ENCODE measurements at regions not wholly inside any gene's neighbourhood (a gene's known extent, or its start where the extent isn't known, plus 50 kb on each side); places are given as distances from the start of the nearest gene placed in this dataset.

DNA sequence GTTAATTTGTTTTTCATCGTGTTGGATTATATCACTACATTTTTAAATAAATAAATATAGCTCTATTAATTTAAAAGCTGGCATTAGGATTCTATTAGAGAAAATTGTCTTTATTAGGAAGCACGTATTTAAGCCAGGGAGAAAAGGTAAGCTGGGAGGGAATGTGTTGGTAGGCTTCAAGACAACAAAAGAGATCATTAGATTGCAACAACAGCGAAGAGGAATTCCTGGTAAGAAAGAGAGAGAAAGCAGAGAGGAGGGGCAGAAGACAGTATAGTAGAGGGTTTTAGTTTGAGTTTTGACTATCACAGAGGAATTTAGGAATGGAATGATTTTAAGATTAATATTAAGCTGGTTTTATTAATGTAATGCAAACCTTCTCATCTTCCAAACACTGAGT lies 613.6 kb upstream of the USP15 start:
- Histone ChIP-seq H3K27me3 (ENCODE audit: insufficient read depth, low read length) (no peaks in the 10 kb centered on the region), H4K91ac (ENCODE audit: low read depth, low read length) (no peak overlapping the region), H3K9me3 (ENCODE audit: insufficient read depth, low read depth, low read length) (no peaks in the 10 kb centered on the region), H3K4ac (ENCODE audit: low read depth, low read length) (no peak overlapping the region), H3K79me1 (ENCODE audit: low read length) (no peaks in the 10 kb centered on the region), H3K23ac (ENCODE audit: low read length) (no peak overlapping the region), H3K18ac (ENCODE audit: low read length) (no peak overlapping the region), H2BK120ac (ENCODE audit: insufficient read depth, low read length, poor library complexity) (no peak overlapping the region), H3K79me2 (ENCODE audit: control insufficient read depth, insufficient read depth, low read length, poor library complexity) (no peaks in the 10 kb centered on the region), H3K14ac (ENCODE audit: low read length) (no peak overlapping the region), H4K8ac (ENCODE audit: low read depth, low read length) (no peak overlapping the region), H2AFZ (ENCODE audit: insufficient read depth, low read length, poor library complexity) (no peak overlapping the region), H2BK5ac (ENCODE audit: low read depth, low read length, poor library complexity) (no peak overlapping the region), H3K27ac (ENCODE audit: low read depth, low read length) (no peak overlapping the region), H4K12ac (ENCODE audit: low read depth, low read length) (no peak overlapping the region), H2AK5ac (ENCODE audit: low read length) (no peak overlapping the region), H3K36me3 (ENCODE audit: control insufficient read depth in 1 of 2, insufficient read depth in 2 of 2, low read length in 2 of 2) (no peaks in the 10 kb centered on the region), H3K4me3 (ENCODE audit: low read depth, low read length) (no peak overlapping the region), H2BK12ac (ENCODE audit: low read length) (no peak overlapping the region), H3K4me1 (ENCODE audit: control insufficient read depth in 1 of 2, insufficient read depth in 2 of 2, low read length in 2 of 2) (no peaks in the 10 kb centered on the region), H3K4me2 (ENCODE audit: low read length) (no peak overlapping the region), H3K9ac (ENCODE audit: low read length) (no peak overlapping the region)
- no CpG with 5 or more reads among the region's 3 CpGs for WGBS (ENCODE audit: extremely low coverage, insufficient coverage, insufficient read length)
- DNase-seq: no peak

- H3K4me1 ChIP-seq (ENCODE audit: control insufficient read depth in 1 of 2, insufficient read depth in 2 of 2, low read length in 2 of 2): no peaks in the 10 kb centered on the region
- H3K36me3 ChIP-seq (ENCODE audit: control insufficient read depth in 1 of 2, insufficient read depth in 2 of 2, low read length in 2 of 2): no peaks in the 10 kb centered on the region
- no peak overlapping the region for H3K4me2 ChIP-seq (ENCODE audit: low read length)
- WGBS (ENCODE audit: extremely low coverage, insufficient coverage, insufficient read length): no CpG with 5 or more reads among the region's 2 CpGs
- H2AK5ac ChIP-seq (ENCODE audit: low read length): no peak overlapping the region
- H4K8ac ChIP-seq (ENCODE audit: low read depth, low read length): no peak overlapping the region
- no peak overlapping the region for H3K23ac ChIP-seq (ENCODE audit: low read length)
- H2BK120ac ChIP-seq (ENCODE audit: insufficient read depth, low read length, poor library complexity): no peak overlapping the region
- H3K9me3 ChIP-seq (ENCODE audit: insufficient read depth, low read depth, low read length): no peaks in the 10 kb centered on the region
- no peak overlapping the region for H3K4ac ChIP-seq (ENCODE audit: low read depth, low read length)
- no peak overlapping the region for H2AFZ ChIP-seq (ENCODE audit: insufficient read depth, low read length, poor library complexity)
- H3K27me3 ChIP-seq (ENCODE audit: insufficient read depth, low read length): no peaks in the 10 kb centered on the region
- H2BK12ac ChIP-seq (ENCODE audit: low read length): no peak overlapping the region
- no peak overlapping the region for H4K12ac ChIP-seq (ENCODE audit: low read depth, low read length)
- no peaks in the 10 kb centered on the region for H3K79me2 ChIP-seq (ENCODE audit: control insufficient read depth, insufficient read depth, low read length, poor library complexity)
- H3K79me1 ChIP-seq (ENCODE audit: low read length): no peaks in the 10 kb centered on the region
- no peak overlapping the region for H3K18ac ChIP-seq (ENCODE audit: low read length)
- no peak overlapping the region for H3K9ac ChIP-seq (ENCODE audit: low read length)
- H3K4me3 ChIP-seq (ENCODE audit: low read depth, low read length): no peak overlapping the region
- no peak overlapping the region for H3K27ac ChIP-seq (ENCODE audit: low read depth, low read length)
- H3K14ac ChIP-seq (ENCODE audit: low read length): no peak overlapping the region
- no peak overlapping the region for H4K91ac ChIP-seq (ENCODE audit: low read depth, low read length)
- DNase-seq: no peak
- H2BK5ac ChIP-seq (ENCODE audit: low read depth, low read length, poor library complexity): no peak overlapping the region
Observed at GRCh38 chr12:61647566-61647965, 612.6 kb upstream of the USP15 start.

GRCh38 chr12:61652265-61652664 lies 607.9 kb upstream of the USP15 start:
- H3K18ac ChIP-seq (ENCODE audit: low read length): no peak overlapping the region
- H3K9ac ChIP-seq (ENCODE audit: low read length): no peak overlapping the region
- H3K4ac ChIP-seq (ENCODE audit: low read depth, low read length): no peak overlapping the region
- H3K9me3 ChIP-seq (ENCODE audit: insufficient read depth, low read depth, low read length): no peaks in the 10 kb centered on the region
- H2BK120ac ChIP-seq (ENCODE audit: insufficient read depth, low read length, poor library complexity): no peak overlapping the region
- WGBS (ENCODE audit: extremely low coverage, insufficient coverage, insufficient read length): no CpG with 5 or more reads among the region's 2 CpGs
- H3K4me1 ChIP-seq (ENCODE audit: control insufficient read depth in 1 of 2, insufficient read depth in 2 of 2, low read length in 2 of 2): no peaks in the 10 kb centered on the region
- no peak overlapping the region for H3K4me3 ChIP-seq (ENCODE audit: low read depth, low read length)
- H3K14ac ChIP-seq (ENCODE audit: low read length): no peak overlapping the region
- no peak overlapping the region for H3K27ac ChIP-seq (ENCODE audit: low read depth, low read length)
- no peaks in the 10 kb centered on the region for H3K79me1 ChIP-seq (ENCODE audit: low read length)
- no peak overlapping the region for H4K8ac ChIP-seq (ENCODE audit: low read depth, low read length)
- no peak for DNase-seq
- no peak overlapping the region for H2BK12ac ChIP-seq (ENCODE audit: low read length)
- no peak overlapping the region for H4K91ac ChIP-seq (ENCODE audit: low read depth, low read length)
- H2BK5ac ChIP-seq (ENCODE audit: low read depth, low read length, poor library complexity): no peak overlapping the region
- H3K4me2 ChIP-seq (ENCODE audit: low read length): no peak overlapping the region
- no peak overlapping the region for H4K12ac ChIP-seq (ENCODE audit: low read depth, low read length)
- H3K27me3 ChIP-seq (ENCODE audit: insufficient read depth, low read length): no peaks in the 10 kb centered on the region
- no peak overlapping the region for H2AK5ac ChIP-seq (ENCODE audit: low read length)
- no peak overlapping the region for H3K23ac ChIP-seq (ENCODE audit: low read length)
- no peaks in the 10 kb centered on the region for H3K36me3 ChIP-seq (ENCODE audit: control insufficient read depth in 1 of 2, insufficient read depth in 2 of 2, low read length in 2 of 2)
- H2AFZ ChIP-seq (ENCODE audit: insufficient read depth, low read length, poor library complexity): no peak overlapping the region
- no peaks in the 10 kb centered on the region for H3K79me2 ChIP-seq (ENCODE audit: control insufficient read depth, insufficient read depth, low read length, poor library complexity)

GRCh38 chr12:61654698-61655097 lies 605.5 kb upstream of the USP15 start:
- Histone ChIP-seq H3K4me1 (ENCODE audit: control insufficient read depth in 1 of 2, insufficient read depth in 2 of 2, low read length in 2 of 2) (no peaks in the 10 kb centered on the region), H2BK12ac (ENCODE audit: low read length) (no peak overlapping the region), H3K79me1 (ENCODE audit: low read length) (no peaks in the 10 kb centered on the region), H3K14ac (ENCODE audit: low read length) (no peak overlapping the region), H3K79me2 (ENCODE audit: control insufficient read depth, insufficient read depth, low read length, poor library complexity) (no peaks in the 10 kb centered on the region), H3K4ac (ENCODE audit: low read depth, low read length) (no peak overlapping the region), H3K36me3 (ENCODE audit: control insufficient read depth in 1 of 2, insufficient read depth in 2 of 2, low read length in 2 of 2) (no peaks in the 10 kb centered on the region), H3K9ac (ENCODE audit: low read length) (no peak overlapping the region), H2BK5ac (ENCODE audit: low read depth, low read length, poor library complexity) (no peak overlapping the region), H3K23ac (ENCODE audit: low read length) (no peak overlapping the region), H3K4me3 (ENCODE audit: low read depth, low read length) (no peak overlapping the region), H4K91ac (ENCODE audit: low read depth, low read length) (no peak overlapping the region), H3K9me3 (ENCODE audit: insufficient read depth, low read depth, low read length) (no peaks in the 10 kb centered on the region), H4K8ac (ENCODE audit: low read depth, low read length) (no peak overlapping the region), H4K12ac (ENCODE audit: low read depth, low read length) (no peak overlapping the region), H3K4me2 (ENCODE audit: low read length) (peak overlapping the region; percentile 27), H3K27ac (ENCODE audit: low read depth, low read length) (no peak overlapping the region), H2AFZ (ENCODE audit: insufficient read depth, low read length, poor library complexity) (no peak overlapping the region), H3K27me3 (ENCODE audit: insufficient read depth, low read length) (no peaks in the 10 kb centered on the region), H3K18ac (ENCODE audit: low read length) (no peak overlapping the region), H2AK5ac (ENCODE audit: low read length) (no peak overlapping the region), H2BK120ac (ENCODE audit: insufficient read depth, low read length, poor library complexity) (no peak overlapping the region)
- WGBS (ENCODE audit: extremely low coverage, insufficient coverage, insufficient read length): no CpG with 5 or more reads among the region's 3 CpGs
- no peak for DNase-seq

All from trophoblast cell (in vitro differentiated cells and primary cell).